Cardiac muscle cell (in vitro differentiated cells and primary cell): ENCODE measurements at regions not wholly inside any gene's neighbourhood (a gene's known extent, or its start where the extent isn't known, plus 50 kb on each side); places are given as distances from the start of the nearest gene placed in this dataset.

Experiments used
- DNase-seq, 2 donors: peaks; one replicate each; pipeline versions ENCODE4 v3.0.0 to v3.0.0-alpha.2; 2010 to 2017; ENCODE audit warnings: low read depth in 1 of 2, low spot score in 1 of 2
- H3K27ac ChIP-seq: fragments of 200-600 bp; sonication (generic); 2 replicates; pipeline ENCODE4 v1.5.1; 2016
- H3K27me3 ChIP-seq: fragments of 200-600 bp; sonication (generic); 2 replicates; pipeline ENCODE4 v1.6.0; 2016; ENCODE audit warnings: control low read depth
- H3K36me3 ChIP-seq: fragments of 200-600 bp; sonication (generic); 2 replicates; pipeline ENCODE4 v1.5.1; 2016; ENCODE audit warnings: control low read depth
- H3K4me1 ChIP-seq: fragments of 200-600 bp; sonication (generic); 2 replicates; pipeline ENCODE4 v1.8.1; 2017; ENCODE audit warnings: low read depth, mild to moderate bottlenecking, mixed run types
- H3K4me3 ChIP-seq: fragments of 200-600 bp; sonication (generic); 2 replicates; pipeline ENCODE4 v1.5.1; 2016; ENCODE audit warnings: mild to moderate bottlenecking
- H3K9me3 ChIP-seq: fragments of 200-600 bp; sonication (generic); 2 replicates; pipeline ENCODE4 v1.5.1; 2017; ENCODE audit warnings: low read depth, mild to moderate bottlenecking, control low read depth
- CTCF ChIP-seq: IDR thresholded peaks from 2 replicates; pipeline ENCODE4 v1.5.1; 2012; ENCODE audit warnings: low read depth, mild to moderate bottlenecking, low read length

GRCh38 chr7:155886391-155887173 lies 74.3 kb upstream of the SHH start:
- no peak for DNase-seq
- no peaks in the 10 kb centered on the region for H3K4me1 ChIP-seq
- H3K36me3 ChIP-seq: no peaks in the 10 kb centered on the region
- peaks cover 4% of the 10 kb centered on the region for H3K9me3 ChIP-seq
- H3K27me3 ChIP-seq: no peaks in the 10 kb centered on the region
- TF ChIP-seq CTCF: no peak
- H3K27ac ChIP-seq: no peak overlapping the region
- H3K4me3 ChIP-seq: no peak overlapping the region

- no peak overlapping the region for H3K27ac ChIP-seq
- peaks cover 4% of the 10 kb centered on the region for H3K9me3 ChIP-seq
- H3K27me3 ChIP-seq: no peaks in the 10 kb centered on the region
- no peak for TF ChIP-seq CTCF
- DNase-seq: peak in 1 of 2 donors; percentile 60
- H3K4me1 ChIP-seq: no peaks in the 10 kb centered on the region
- no peaks in the 10 kb centered on the region for H3K36me3 ChIP-seq
- no peak overlapping the region for H3K4me3 ChIP-seq
Measured at GRCh38 chr7:155885167-155886155, 73.2 kb upstream of the SHH start.

DNA sequence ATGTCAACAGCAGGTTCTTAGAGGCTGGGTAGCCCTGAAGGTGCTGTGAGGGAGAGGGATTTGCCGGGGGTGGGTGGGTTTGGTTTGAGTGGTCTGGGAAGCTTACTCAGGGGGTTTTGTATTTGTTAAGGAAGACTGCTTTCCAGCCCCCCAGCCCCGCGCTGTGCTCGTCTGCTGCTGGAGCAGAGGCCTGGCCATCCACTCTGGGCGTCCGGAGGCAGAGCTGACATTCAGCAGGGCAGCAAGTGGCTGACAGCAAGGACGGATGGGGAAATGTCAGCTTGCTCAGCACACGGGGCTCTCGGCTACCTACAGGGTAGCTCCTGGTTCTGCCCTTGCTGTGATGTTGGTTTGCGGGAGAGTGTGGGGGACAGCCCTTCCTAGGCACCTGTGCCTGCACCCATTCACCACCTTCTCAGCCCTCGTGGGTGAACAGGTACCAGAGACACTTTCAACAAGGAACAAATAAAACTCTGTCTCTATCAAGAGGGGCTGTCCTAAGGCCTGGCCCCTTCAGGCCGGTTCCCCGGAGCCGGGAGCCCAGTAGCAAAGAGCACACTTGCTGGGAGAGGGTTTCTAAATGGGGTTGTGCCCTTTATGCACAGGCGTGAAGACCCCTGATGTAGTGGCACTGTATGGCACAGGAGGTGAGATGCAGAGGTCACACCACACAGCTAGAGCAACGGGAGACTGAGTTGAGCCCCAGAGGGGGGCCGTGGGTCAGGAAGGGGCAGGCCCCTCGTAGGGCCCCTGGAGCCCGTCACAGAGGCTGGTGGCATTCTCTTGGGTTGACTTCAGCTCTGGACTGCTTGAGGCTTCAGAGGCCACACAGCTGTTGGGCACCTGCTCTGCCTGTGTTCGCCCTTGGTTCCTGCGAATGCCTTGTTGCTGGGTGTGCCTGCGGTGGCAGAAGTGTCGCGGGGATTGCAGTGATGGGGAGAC lies 72.2 kb upstream of the SHH start:
- Histone ChIP-seq H3K4me3 (no peak overlapping the region), H3K9me3 (no peaks in the 10 kb centered on the region), H3K27me3 (no peaks in the 10 kb centered on the region), H3K4me1 (no peaks in the 10 kb centered on the region), H3K27ac (no peak overlapping the region), H3K36me3 (no peaks in the 10 kb centered on the region)
- DNase-seq: no peak
- TF ChIP-seq CTCF: no peak

DNA sequence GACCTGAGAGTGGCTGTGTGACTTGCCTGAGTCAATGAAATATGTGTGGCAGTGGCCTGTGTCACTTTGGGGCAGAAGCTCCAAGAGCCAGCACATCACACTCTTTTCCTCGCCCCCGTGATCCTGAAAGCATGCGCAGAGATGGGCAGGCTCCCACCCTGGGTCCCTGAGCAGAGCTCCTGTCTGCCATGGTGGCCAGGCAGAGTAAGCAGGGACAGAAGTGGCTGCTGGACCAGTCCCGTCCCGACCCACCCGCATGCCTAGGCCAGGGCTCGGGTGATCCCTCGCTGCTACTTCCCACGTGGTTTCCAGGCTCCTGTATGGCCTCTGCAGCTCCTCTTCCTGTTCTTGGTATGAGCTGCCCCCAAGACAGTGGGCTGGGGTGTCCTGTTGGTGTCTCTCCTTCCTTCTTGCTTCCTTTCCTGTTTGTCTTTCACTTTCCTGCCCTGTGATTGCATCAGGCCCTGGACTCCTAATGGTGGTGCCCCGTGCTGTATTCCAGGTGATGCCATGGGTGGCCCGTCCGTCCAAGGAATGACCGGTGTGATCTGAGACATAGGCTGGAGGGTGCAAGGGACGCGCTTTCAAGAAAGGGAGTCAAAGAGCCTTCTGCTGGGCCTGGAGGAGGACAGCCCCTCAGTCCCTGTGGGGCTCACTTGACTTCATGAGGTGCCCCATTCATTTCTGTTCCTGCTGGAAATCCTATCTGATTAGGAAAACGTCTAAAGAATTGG lies 71.4 kb upstream of the SHH start:
- Histone ChIP-seq H3K4me3 (no peak overlapping the region), H3K27ac (no peak overlapping the region), H3K9me3 (no peaks in the 10 kb centered on the region), H3K4me1 (no peaks in the 10 kb centered on the region), H3K27me3 (no peaks in the 10 kb centered on the region), H3K36me3 (no peaks in the 10 kb centered on the region)
- no peak for TF ChIP-seq CTCF
- DNase-seq: no peak
